ENCODE measurements at regions not wholly inside any gene's neighbourhood (a gene's known extent, or its start where the extent isn't known, plus 50 kb on each side); places are given as distances from the start of the nearest gene placed in this dataset.

- no peaks in the 10 kb centered on the region for H3K36me3 ChIP-seq (ENCODE audit: insufficient read depth, low read length)
- H2AFZ ChIP-seq (ENCODE audit: low read depth, low read length), result no peak overlapping the region
- H3F3A ChIP-seq (ENCODE audit: insufficient read depth, low read length, poor library complexity, severe bottlenecking), result no peaks in the 10 kb centered on the region
- no peaks in the 10 kb centered on the region for H4K20me1 ChIP-seq (ENCODE audit: insufficient read depth)
- H3K9ac ChIP-seq (ENCODE audit: low read length), result no peak overlapping the region
- H3K4me3 ChIP-seq (ENCODE audit: low read length), result no peak overlapping the region
- H3K9me3 ChIP-seq (ENCODE audit: low read length), result no peaks in the 10 kb centered on the region
- H3K4me2 ChIP-seq (ENCODE audit: low read length), result no peak overlapping the region
- no peaks in the 10 kb centered on the region for H3K9me2 ChIP-seq (ENCODE audit: insufficient read depth, low read length)
- no peak overlapping the region for H3K27ac ChIP-seq (ENCODE audit: low read length)
- TF ChIP-seq CTCF (IDR thresholded peaks at IDR 0.05; ENCODE audit: poor library complexity, severe bottlenecking), result no peak
- TF ChIP-seq TAF1 (IDR thresholded peaks at IDR 0.05; ENCODE audit: low read depth), result no peak
- no peak for TF ChIP-seq SMC3 (conservative IDR thresholded peaks at IDR 0.05; ENCODE audit: poor library complexity)
- no peak for TF ChIP-seq MXI1 (conservative IDR thresholded peaks at IDR 0.05; ENCODE audit: poor library complexity, severe bottlenecking)
- no peak for TF ChIP-seq EP300 (conservative IDR thresholded peaks at IDR 0.05; ENCODE audit: poor library complexity, severe bottlenecking)
- TF ChIP-seq REST (IDR thresholded peaks at IDR 0.05; ENCODE audit: borderline replicate concordance), result no peak
- no peak for TF ChIP-seq RAD21 (conservative IDR thresholded peaks at IDR 0.05)
- no peak for TF ChIP-seq EZH2 (IDR thresholded peaks at IDR 0.05; ENCODE audit: borderline replicate concordance, insufficient read depth, low read length, poor library complexity, severe bottlenecking)
- no peaks in the 10 kb centered on the region for H3K27me3 ChIP-seq (ENCODE audit: insufficient read depth, low read depth, low read length)
- no peaks in the 10 kb centered on the region for H3K79me2 ChIP-seq (replicated peaks; ENCODE audit: insufficient read depth, low read length)
These were observed 811.9 kb downstream of the TENT5A start for GRCh38 chr6:80940571-80940970.

GRCh38 chr6:80939898-80940297 lies 812.6 kb downstream of the TENT5A start:
- Histone ChIP-seq H3K9me3 (ENCODE audit: low read length) (no peaks in the 10 kb centered on the region), H3K36me3 (ENCODE audit: insufficient read depth, low read length) (no peaks in the 10 kb centered on the region), H3K9ac (ENCODE audit: low read length) (no peak overlapping the region), H3K79me2 (replicated peaks; ENCODE audit: insufficient read depth, low read length) (no peaks in the 10 kb centered on the region), H3K4me2 (ENCODE audit: low read length) (no peak overlapping the region), H3K27me3 (ENCODE audit: insufficient read depth, low read depth, low read length) (no peaks in the 10 kb centered on the region), H4K20me1 (ENCODE audit: insufficient read depth) (no peaks in the 10 kb centered on the region), H2AFZ (ENCODE audit: low read depth, low read length) (no peak overlapping the region), H3K4me3 (ENCODE audit: low read length) (no peak overlapping the region), H3K27ac (ENCODE audit: low read length) (no peak overlapping the region), H3K9me2 (ENCODE audit: insufficient read depth, low read length) (no peaks in the 10 kb centered on the region), H3F3A (ENCODE audit: insufficient read depth, low read length, poor library complexity, severe bottlenecking) (no peaks in the 10 kb centered on the region)
- TF ChIP-seq RAD21 (conservative IDR thresholded peaks at IDR 0.05) (no peak), POLR2AphosphoS5 (IDR thresholded peaks at IDR 0.05) (no peak), TAF1 (IDR thresholded peaks at IDR 0.05; ENCODE audit: low read depth) (no peak), SMC3 (conservative IDR thresholded peaks at IDR 0.05; ENCODE audit: poor library complexity) (no peak), MXI1 (conservative IDR thresholded peaks at IDR 0.05; ENCODE audit: poor library complexity, severe bottlenecking) (no peak), CTCF (IDR thresholded peaks at IDR 0.05; ENCODE audit: poor library complexity, severe bottlenecking) (no peak), EP300 (conservative IDR thresholded peaks at IDR 0.05; ENCODE audit: poor library complexity, severe bottlenecking) (no peak), REST (IDR thresholded peaks at IDR 0.05; ENCODE audit: borderline replicate concordance) (no peak), EZH2 (IDR thresholded peaks at IDR 0.05; ENCODE audit: borderline replicate concordance, insufficient read depth, low read length, poor library complexity, severe bottlenecking) (no peak)
